Cardiac muscle cell (in vitro differentiated cells and primary cell): ENCODE measurements at regions not wholly inside any gene's neighbourhood (a gene's known extent, or its start where the extent isn't known, plus 50 kb on each side); places are given as distances from the start of the nearest gene placed in this dataset.

Experiments
- DNase-seq, 2 donors: peaks; one replicate each; pipeline versions ENCODE4 v3.0.0 to v3.0.0-alpha.2; 2010 to 2017; ENCODE audit warnings: low read depth in 1 of 2, low spot score in 1 of 2
- H3K27ac ChIP-seq: fragments of 200-600 bp; sonication (generic); 2 replicates; pipeline ENCODE4 v1.5.1; 2016
- H3K27me3 ChIP-seq: fragments of 200-600 bp; sonication (generic); 2 replicates; pipeline ENCODE4 v1.6.0; 2016; ENCODE audit warnings: control low read depth
- H3K36me3 ChIP-seq: fragments of 200-600 bp; sonication (generic); 2 replicates; pipeline ENCODE4 v1.5.1; 2016; ENCODE audit warnings: control low read depth
- H3K4me1 ChIP-seq: fragments of 200-600 bp; sonication (generic); 2 replicates; pipeline ENCODE4 v1.8.1; 2017; ENCODE audit warnings: low read depth, mild to moderate bottlenecking, mixed run types
- H3K4me3 ChIP-seq: fragments of 200-600 bp; sonication (generic); 2 replicates; pipeline ENCODE4 v1.5.1; 2016; ENCODE audit warnings: mild to moderate bottlenecking
- H3K9me3 ChIP-seq: fragments of 200-600 bp; sonication (generic); 2 replicates; pipeline ENCODE4 v1.5.1; 2017; ENCODE audit warnings: low read depth, mild to moderate bottlenecking, control low read depth
- CTCF ChIP-seq: IDR thresholded peaks from 2 replicates; pipeline ENCODE4 v1.5.1; 2012; ENCODE audit warnings: low read depth, mild to moderate bottlenecking, low read length

DNA sequence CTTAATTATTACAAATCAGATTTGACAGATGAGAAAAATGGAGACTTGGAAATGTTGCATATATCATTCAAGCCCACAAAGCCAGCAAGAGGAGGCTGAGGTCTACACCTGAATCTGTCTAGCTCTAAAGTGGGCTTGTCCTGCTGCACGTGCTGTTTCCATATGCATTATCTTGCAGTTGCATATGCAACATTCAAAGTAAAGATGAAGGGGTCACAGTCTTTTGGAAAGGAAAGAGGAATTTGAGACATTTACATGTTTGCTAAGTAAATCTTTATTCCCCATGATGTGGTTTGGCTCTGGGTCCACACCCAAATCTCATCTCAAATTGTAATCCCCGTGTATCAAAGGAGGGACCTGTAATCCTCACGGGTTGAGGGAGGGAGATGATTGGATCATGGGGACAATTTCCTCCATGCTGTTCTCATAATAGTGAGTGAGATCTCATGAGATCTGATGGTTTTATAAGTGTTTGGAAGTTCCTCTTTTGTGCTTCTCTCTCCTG, 98.3 kb downstream of the BACH1 start:
- TF ChIP-seq CTCF, result no peak
- no peak overlapping the region for H3K27ac ChIP-seq
- H3K9me3 ChIP-seq, result no peaks in the 10 kb centered on the region
- no peak for DNase-seq
- H3K27me3 ChIP-seq, result no peaks in the 10 kb centered on the region
- no peak overlapping the region for H3K4me3 ChIP-seq
- H3K4me1 ChIP-seq, result no peaks in the 10 kb centered on the region
- H3K36me3 ChIP-seq, result no peaks in the 10 kb centered on the region

DNA sequence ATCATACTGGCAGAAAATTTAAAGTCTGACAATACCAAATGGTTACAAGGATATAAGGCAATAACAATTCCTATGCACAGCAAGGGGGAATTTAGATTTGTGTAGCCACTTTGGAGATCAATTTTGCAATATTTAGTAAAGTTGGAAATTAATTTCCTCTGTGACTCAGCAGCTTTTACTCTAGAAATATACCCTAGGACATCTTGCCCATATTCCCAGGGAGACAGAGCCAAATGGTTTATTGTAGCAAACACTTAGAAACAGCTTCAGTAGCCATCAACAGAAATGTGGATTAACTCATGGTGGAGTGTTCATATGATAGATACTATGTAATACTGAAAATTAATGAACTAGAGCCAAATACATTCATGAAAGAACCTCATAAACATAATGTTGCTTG, 104.6 kb downstream of the BACH1 start:
- Histone ChIP-seq H3K27ac (no peak overlapping the region), H3K36me3 (no peaks in the 10 kb centered on the region), H3K4me1 (no peaks in the 10 kb centered on the region), H3K27me3 (no peaks in the 10 kb centered on the region), H3K9me3 (no peaks in the 10 kb centered on the region), H3K4me3 (no peak overlapping the region)
- DNase-seq, result peak in 1 of 2 donors; percentile 16
- no peak for TF ChIP-seq CTCF

- no peaks in the 10 kb centered on the region for H3K9me3 ChIP-seq
- no peak overlapping the region for H3K4me3 ChIP-seq
- H3K27ac ChIP-seq, result no peak overlapping the region
- H3K4me1 ChIP-seq, result no peaks in the 10 kb centered on the region
- no peak for DNase-seq
- TF ChIP-seq CTCF, result no peak
- H3K36me3 ChIP-seq, result no peaks in the 10 kb centered on the region
- H3K27me3 ChIP-seq, result no peaks in the 10 kb centered on the region
Measured at GRCh38 chr21:29403922-29404538, 105.3 kb downstream of the BACH1 start.

DNA sequence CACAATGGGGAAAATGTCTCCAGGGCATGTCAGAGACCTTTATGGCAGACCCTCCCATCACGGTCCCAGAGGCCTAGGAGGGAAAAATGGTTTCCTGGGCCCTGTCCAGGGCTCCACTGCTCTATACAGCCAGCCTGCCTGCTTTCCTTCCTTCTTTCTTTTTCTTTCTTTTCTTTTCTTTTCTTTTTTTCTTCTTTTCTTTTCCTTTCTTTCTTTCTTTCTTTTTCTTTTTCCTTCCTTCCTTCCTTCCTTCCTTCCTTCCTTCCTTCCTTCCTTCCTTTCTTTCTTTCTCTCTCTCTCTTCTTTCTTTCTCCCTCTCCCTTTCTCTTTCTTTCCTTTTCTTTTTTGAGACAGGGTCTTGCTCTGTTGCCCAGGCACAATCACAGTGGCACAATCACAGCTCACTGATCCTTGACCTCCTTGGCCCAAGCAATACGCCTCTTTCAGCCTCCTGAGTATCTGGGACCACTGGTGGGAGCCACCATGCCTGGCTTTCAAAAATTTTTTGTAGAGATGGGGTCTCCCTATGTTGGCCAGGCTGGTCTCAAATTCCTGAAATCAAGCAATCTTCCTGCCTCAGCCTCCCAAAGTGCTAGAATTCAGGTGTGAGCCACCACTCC, 106.9 kb downstream of the BACH1 start:
- DNase-seq, result no peak
- Histone ChIP-seq H3K27me3 (no peaks in the 10 kb centered on the region), H3K27ac (no peak overlapping the region), H3K4me1 (no peaks in the 10 kb centered on the region), H3K36me3 (no peaks in the 10 kb centered on the region), H3K4me3 (no peak overlapping the region), H3K9me3 (no peaks in the 10 kb centered on the region)
- TF ChIP-seq CTCF, result no peak

DNA sequence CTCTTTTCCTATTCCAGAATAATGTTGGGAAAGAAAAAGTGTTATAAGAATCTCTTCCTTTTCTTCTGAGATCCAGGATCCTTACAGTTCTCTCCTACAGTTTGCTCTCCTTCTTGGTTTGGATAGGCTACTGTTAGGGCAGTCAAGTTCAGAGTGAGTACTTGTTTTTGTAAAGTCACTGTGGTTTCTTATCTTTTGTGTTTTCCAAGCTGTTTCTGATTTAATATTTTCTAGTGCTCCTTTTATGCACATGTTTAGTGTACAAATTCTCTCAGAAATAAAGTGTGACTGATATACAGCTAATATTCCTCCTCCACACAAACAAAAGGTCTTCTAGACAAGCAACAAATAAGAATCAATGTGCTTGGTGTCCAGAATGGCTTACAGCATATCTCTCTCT, 107.7 kb downstream of the BACH1 start:
- no peaks in the 10 kb centered on the region for H3K27me3 ChIP-seq
- H3K27ac ChIP-seq, result no peak overlapping the region
- no peak for TF ChIP-seq CTCF
- H3K4me1 ChIP-seq, result no peaks in the 10 kb centered on the region
- no peaks in the 10 kb centered on the region for H3K9me3 ChIP-seq
- no peaks in the 10 kb centered on the region for H3K36me3 ChIP-seq
- DNase-seq, result peak in 1 of 2 donors; percentile 42
- no peak overlapping the region for H3K4me3 ChIP-seq
